ENCODE measurements at regions not wholly inside any gene's neighbourhood (a gene's known extent, or its start where the extent isn't known, plus 50 kb on each side); places are given as distances from the start of the nearest gene placed in this dataset.

- no peaks in the 10 kb centered on the region for H3K36me3 ChIP-seq (replicated peaks)
- H3K27me3 ChIP-seq (replicated peaks), result no peaks in the 10 kb centered on the region
- TF ChIP-seq CTCF (IDR thresholded peaks at IDR 0.05; ENCODE audit: low read depth, low read length, missing control alignments), result no peak
- no peak overlapping the region for H3K4me3 ChIP-seq (ENCODE audit: low read depth, low read length)
- no peak for DNase-seq
- in situ Hi-C loops (cut with HindIII; ENCODE audit: low pct_ligation_motif_present, low sequenced_read_pairs), result no loop called here
- H3K27ac ChIP-seq, result no peak overlapping the region
These were observed 62.1 kb upstream of the SLC5A12 start for GRCh38 chr11:26783997-26784396.

GRCh38 chr11:26790738-26791137, 68.9 kb upstream of the SLC5A12 start:
- no peak for DNase-seq
- Histone ChIP-seq H3K27me3 (replicated peaks) (no peaks in the 10 kb centered on the region), H3K36me3 (replicated peaks) (no peaks in the 10 kb centered on the region), H3K27ac (no peak overlapping the region), H3K4me3 (ENCODE audit: low read depth, low read length) (no peak overlapping the region)
- in situ Hi-C loops (cut with HindIII; ENCODE audit: low pct_ligation_motif_present, low sequenced_read_pairs), result no loop called here
- no peak for TF ChIP-seq CTCF (IDR thresholded peaks at IDR 0.05; ENCODE audit: low read depth, low read length, missing control alignments)

GRCh38 chr11:26792941-26793340, 71.1 kb upstream of the SLC5A12 start:
- Histone ChIP-seq H3K4me3 (ENCODE audit: low read depth, low read length) (no peak overlapping the region), H3K27ac (no peak overlapping the region), H3K27me3 (replicated peaks) (no peaks in the 10 kb centered on the region), H3K36me3 (replicated peaks) (no peaks in the 10 kb centered on the region)
- in situ Hi-C loops (cut with HindIII; ENCODE audit: low pct_ligation_motif_present, low sequenced_read_pairs), result no loop called here
- no peak for TF ChIP-seq CTCF (IDR thresholded peaks at IDR 0.05; ENCODE audit: low read depth, low read length, missing control alignments)
- no peak for DNase-seq

- no peak overlapping the region for H3K4me3 ChIP-seq (ENCODE audit: low read depth, low read length)
- in situ Hi-C loops (cut with HindIII; ENCODE audit: low pct_ligation_motif_present, low sequenced_read_pairs), result no loop called here
- no peak overlapping the region for H3K27ac ChIP-seq
- no peak for TF ChIP-seq CTCF (IDR thresholded peaks at IDR 0.05; ENCODE audit: low read depth, low read length, missing control alignments)
- no peaks in the 10 kb centered on the region for H3K36me3 ChIP-seq (replicated peaks)
- no peaks in the 10 kb centered on the region for H3K27me3 ChIP-seq (replicated peaks)
- no peak for DNase-seq
These were observed 71.6 kb upstream of the SLC5A12 start for GRCh38 chr11:26793487-26793886.

GRCh38 chr11:26801601-26802000, 79.7 kb upstream of the SLC5A12 start:
- Histone ChIP-seq H3K4me3 (ENCODE audit: low read depth, low read length) (no peak overlapping the region), H3K27ac (no peak overlapping the region), H3K36me3 (replicated peaks) (no peaks in the 10 kb centered on the region), H3K27me3 (replicated peaks) (no peaks in the 10 kb centered on the region)
- no peak for DNase-seq
- TF ChIP-seq CTCF (IDR thresholded peaks at IDR 0.05; ENCODE audit: low read depth, low read length, missing control alignments), result no peak
- in situ Hi-C loops (cut with HindIII; ENCODE audit: low pct_ligation_motif_present, low sequenced_read_pairs), result no loop called here

- in situ Hi-C loops (cut with HindIII; ENCODE audit: low pct_ligation_motif_present, low sequenced_read_pairs), result no loop called here
- Histone ChIP-seq H3K4me3 (ENCODE audit: low read depth, low read length) (no peak overlapping the region), H3K36me3 (replicated peaks) (no peaks in the 10 kb centered on the region), H3K27ac (no peak overlapping the region), H3K27me3 (replicated peaks) (no peaks in the 10 kb centered on the region)
- no peak for TF ChIP-seq CTCF (IDR thresholded peaks at IDR 0.05; ENCODE audit: low read depth, low read length, missing control alignments)
- no peak for DNase-seq
These were observed 83.1 kb upstream of the SLC5A12 start for GRCh38 chr11:26805001-26805400.

All from brain microvascular endothelial cell (primary cell).